ENCODE measurements at regions not wholly inside any gene's neighbourhood (a gene's known extent, or its start where the extent isn't known, plus 50 kb on each side); places are given as distances from the start of the nearest gene placed in this dataset.

DNA sequence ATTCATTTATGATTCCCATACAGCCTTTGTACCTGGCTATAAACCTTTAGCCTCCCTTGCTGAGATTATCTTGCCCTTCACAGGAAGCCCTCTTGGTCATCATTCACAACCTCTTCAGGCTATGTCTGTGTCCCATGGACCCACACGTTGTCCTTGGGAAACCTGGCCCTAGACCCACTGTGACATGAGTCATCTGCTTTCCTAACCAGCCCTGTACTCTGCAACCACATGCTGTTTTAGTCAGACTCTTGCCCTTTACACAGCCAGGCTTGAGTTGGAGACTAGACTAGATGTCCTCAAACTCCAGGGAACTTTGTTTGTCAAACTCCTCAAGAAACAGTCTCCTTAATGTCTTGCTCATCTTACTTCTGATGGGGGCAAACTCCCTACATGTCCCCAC, 229.3 kb upstream of the ZSWIM2 start (continued):
- no peak for TF ChIP-seq ZNF70 (CRISPR knock-in tag; IDR thresholded peaks at IDR 0.05)
- no peak for TF ChIP-seq ZNF565 (CRISPR knock-in tag; conservative IDR thresholded peaks at IDR 0.05; ENCODE audit: low read depth)
- no peak for TF ChIP-seq RARB (CRISPR knock-in tag; IDR thresholded peaks at IDR 0.05)
- TF ChIP-seq BACH2 (CRISPR knock-in tag; IDR thresholded peaks at IDR 0.05; ENCODE audit: borderline replicate concordance), result no peak
- no peak for TF ChIP-seq TOX (CRISPR knock-in tag; IDR thresholded peaks at IDR 0.05; ENCODE audit: borderline replicate concordance)
- no peak for TF ChIP-seq ZC3H10 (CRISPR knock-in tag; IDR thresholded peaks at IDR 0.05)
- TF ChIP-seq ZFP3 (CRISPR knock-in tag; IDR thresholded peaks at IDR 0.05), result no peak
- TF ChIP-seq TCF4 (CRISPR knock-in tag; IDR thresholded peaks at IDR 0.05; ENCODE audit: borderline replicate concordance), result no peak
- TF ChIP-seq OSR1 (CRISPR knock-in tag; IDR thresholded peaks at IDR 0.05), result no peak
- TF ChIP-seq ZFP30 (CRISPR knock-in tag; IDR thresholded peaks at IDR 0.05), result no peak

DNA sequence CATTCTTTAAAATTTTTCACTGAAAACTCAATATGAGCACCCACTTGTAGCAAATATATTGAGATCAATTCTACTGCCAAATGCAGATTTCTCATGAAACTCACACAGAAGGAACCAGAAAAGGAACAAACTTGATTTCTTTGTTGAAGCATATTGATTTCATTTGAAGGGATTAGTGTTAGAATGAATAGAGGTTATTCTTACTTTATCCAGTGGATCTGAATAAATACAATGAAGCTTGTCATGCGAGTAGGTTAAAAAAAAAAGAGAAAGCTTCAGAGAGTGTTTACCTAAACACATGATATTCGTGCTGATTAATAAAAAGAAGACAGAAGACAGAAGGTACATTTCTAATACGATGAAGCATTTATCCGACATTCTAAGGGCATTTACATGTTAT, 226.7 kb upstream of the ZSWIM2 start:
- ATAC-seq, result no peak
- TF ChIP-seq, protein P1, sequence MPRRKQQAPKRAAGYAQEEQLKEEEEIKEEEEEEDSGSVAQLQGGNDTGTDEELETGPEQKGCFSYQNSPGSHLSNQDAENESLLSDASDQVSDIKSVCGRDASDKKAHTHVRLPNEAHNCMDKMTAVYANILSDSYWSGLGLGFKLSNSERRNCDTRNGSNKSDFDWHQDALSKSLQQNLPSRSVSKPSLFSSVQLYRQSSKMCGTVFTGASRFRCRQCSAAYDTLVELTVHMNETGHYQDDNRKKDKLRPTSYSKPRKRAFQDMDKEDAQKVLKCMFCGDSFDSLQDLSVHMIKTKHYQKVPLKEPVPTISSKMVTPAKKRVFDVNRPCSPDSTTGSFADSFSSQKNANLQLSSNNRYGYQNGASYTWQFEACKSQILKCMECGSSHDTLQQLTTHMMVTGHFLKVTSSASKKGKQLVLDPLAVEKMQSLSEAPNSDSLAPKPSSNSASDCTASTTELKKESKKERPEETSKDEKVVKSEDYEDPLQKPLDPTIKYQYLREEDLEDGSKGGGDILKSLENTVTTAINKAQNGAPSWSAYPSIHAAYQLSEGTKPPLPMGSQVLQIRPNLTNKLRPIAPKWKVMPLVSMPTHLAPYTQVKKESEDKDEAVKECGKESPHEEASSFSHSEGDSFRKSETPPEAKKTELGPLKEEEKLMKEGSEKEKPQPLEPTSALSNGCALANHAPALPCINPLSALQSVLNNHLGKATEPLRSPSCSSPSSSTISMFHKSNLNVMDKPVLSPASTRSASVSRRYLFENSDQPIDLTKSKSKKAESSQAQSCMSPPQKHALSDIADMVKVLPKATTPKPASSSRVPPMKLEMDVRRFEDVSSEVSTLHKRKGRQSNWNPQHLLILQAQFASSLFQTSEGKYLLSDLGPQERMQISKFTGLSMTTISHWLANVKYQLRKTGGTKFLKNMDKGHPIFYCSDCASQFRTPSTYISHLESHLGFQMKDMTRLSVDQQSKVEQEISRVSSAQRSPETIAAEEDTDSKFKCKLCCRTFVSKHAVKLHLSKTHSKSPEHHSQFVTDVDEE (CRISPR knock-in tag; IDR thresholded peaks at IDR 0.05), result no peak
- no peak for TF ChIP-seq SNAI2 (CRISPR knock-in tag; IDR thresholded peaks at IDR 0.05)
- no peak for TF ChIP-seq ZFP3 (CRISPR knock-in tag; IDR thresholded peaks at IDR 0.05)
- TF ChIP-seq ZNF70 (CRISPR knock-in tag; IDR thresholded peaks at IDR 0.05), result no peak
- TF ChIP-seq PPARA (CRISPR knock-in tag; IDR thresholded peaks at IDR 0.05; ENCODE audit: borderline replicate concordance), result no peak
- TF ChIP-seq ISL1 (CRISPR knock-in tag; IDR thresholded peaks at IDR 0.05), result no peak
- TF ChIP-seq, protein P2, sequence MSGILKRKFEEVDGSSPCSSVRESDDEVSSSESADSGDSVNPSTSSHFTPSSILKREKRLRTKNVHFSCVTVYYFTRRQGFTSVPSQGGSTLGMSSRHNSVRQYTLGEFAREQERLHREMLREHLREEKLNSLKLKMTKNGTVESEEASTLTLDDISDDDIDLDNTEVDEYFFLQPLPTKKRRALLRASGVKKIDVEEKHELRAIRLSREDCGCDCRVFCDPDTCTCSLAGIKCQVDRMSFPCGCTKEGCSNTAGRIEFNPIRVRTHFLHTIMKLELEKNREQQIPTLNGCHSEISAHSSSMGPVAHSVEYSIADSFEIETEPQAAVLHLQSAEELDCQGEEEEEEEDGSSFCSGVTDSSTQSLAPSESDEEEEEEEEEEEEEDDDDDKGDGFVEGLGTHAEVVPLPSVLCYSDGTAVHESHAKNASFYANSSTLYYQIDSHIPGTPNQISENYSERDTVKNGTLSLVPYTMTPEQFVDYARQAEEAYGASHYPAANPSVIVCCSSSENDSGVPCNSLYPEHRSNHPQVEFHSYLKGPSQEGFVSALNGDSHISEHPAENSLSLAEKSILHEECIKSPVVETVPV (CRISPR knock-in tag; IDR thresholded peaks at IDR 0.05), result no peak
- TF ChIP-seq RARB (CRISPR knock-in tag; IDR thresholded peaks at IDR 0.05), result no peak
- TF ChIP-seq ZNF8 (CRISPR knock-in tag; IDR thresholded peaks at IDR 0.05), result no peak
- TF ChIP-seq CSDC2 (CRISPR knock-in tag; IDR thresholded peaks at IDR 0.05), result no peak
- TF ChIP-seq BACH2 (CRISPR knock-in tag; IDR thresholded peaks at IDR 0.05; ENCODE audit: borderline replicate concordance), result no peak
- no peak for TF ChIP-seq ZC3H10 (CRISPR knock-in tag; IDR thresholded peaks at IDR 0.05)
- TF ChIP-seq TCF4 (CRISPR knock-in tag; IDR thresholded peaks at IDR 0.05; ENCODE audit: borderline replicate concordance), result no peak
- TF ChIP-seq, protein P3, sequence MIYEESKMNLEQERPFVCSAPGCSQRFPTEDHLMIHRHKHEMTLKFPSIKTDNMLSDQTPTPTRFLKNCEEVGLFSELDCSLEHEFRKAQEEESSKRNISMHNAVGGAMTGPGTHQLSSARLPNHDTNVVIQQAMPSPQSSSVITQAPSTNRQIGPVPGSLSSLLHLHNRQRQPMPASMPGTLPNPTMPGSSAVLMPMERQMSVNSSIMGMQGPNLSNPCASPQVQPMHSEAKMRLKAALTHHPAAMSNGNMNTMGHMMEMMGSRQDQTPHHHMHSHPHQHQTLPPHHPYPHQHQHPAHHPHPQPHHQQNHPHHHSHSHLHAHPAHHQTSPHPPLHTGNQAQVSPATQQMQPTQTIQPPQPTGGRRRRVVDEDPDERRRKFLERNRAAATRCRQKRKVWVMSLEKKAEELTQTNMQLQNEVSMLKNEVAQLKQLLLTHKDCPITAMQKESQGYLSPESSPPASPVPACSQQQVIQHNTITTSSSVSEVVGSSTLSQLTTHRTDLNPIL (CRISPR knock-in tag; IDR thresholded peaks at IDR 0.05; ENCODE audit: low read depth), result no peak
- TF ChIP-seq ESRRG (CRISPR knock-in tag; IDR thresholded peaks at IDR 0.05), result no peak
- TF ChIP-seq ARNTL (CRISPR knock-in tag; IDR thresholded peaks at IDR 0.05; ENCODE audit: borderline replicate concordance, low read depth), result no peak
- TF ChIP-seq ZNF565 (CRISPR knock-in tag; conservative IDR thresholded peaks at IDR 0.05; ENCODE audit: low read depth), result no peak
- TF ChIP-seq, protein P4, sequence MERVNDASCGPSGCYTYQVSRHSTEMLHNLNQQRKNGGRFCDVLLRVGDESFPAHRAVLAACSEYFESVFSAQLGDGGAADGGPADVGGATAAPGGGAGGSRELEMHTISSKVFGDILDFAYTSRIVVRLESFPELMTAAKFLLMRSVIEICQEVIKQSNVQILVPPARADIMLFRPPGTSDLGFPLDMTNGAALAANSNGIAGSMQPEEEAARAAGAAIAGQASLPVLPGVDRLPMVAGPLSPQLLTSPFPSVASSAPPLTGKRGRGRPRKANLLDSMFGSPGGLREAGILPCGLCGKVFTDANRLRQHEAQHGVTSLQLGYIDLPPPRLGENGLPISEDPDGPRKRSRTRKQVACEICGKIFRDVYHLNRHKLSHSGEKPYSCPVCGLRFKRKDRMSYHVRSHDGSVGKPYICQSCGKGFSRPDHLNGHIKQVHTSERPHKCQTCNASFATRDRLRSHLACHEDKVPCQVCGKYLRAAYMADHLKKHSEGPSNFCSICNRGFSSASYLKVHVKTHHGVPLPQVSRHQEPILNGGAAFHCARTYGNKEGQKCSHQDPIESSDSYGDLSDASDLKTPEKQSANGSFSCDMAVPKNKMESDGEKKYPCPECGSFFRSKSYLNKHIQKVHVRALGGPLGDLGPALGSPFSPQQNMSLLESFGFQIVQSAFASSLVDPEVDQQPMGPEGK (CRISPR knock-in tag; IDR thresholded peaks at IDR 0.05; ENCODE audit: borderline replicate concordance), result no peak

DNA sequence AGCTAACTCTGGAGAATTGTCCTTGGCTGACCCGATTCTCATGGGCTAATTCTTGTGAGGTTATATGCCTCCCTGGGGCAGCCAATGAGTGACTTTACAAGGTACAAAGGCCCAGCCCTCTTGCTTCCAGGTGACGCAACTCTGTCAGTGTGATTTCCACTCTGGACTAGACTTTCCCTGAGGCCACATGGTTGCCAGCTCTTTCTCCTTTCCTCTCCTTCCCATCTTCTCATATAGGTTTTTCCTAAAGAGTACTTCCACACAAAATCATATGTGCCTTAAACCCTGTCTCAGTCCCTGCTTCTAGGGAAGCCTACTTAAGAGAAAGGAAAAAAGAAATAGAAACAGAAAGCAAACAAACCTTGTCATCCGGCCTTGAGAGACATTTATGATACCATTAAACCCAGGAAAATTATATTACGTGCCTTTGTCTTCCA, 226.2 kb upstream of the ZSWIM2 start:
- TF ChIP-seq, protein P5, sequence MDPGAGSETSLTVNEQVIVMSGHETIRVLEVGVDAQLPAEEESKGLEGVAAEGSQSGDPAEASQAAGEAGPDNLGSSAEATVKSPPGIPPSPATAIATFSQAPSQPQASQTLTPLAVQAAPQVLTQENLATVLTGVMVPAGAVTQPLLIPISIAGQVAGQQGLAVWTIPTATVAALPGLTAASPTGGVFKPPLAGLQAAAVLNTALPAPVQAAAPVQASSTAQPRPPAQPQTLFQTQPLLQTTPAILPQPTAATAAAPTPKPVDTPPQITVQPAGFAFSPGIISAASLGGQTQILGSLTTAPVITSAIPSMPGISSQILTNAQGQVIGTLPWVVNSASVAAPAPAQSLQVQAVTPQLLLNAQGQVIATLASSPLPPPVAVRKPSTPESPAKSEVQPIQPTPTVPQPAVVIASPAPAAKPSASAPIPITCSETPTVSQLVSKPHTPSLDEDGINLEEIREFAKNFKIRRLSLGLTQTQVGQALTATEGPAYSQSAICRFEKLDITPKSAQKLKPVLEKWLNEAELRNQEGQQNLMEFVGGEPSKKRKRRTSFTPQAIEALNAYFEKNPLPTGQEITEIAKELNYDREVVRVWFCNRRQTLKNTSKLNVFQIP (CRISPR knock-in tag; IDR thresholded peaks at IDR 0.05; ENCODE audit: borderline replicate concordance, low read depth), result no peak
- no peak for TF ChIP-seq RARB (CRISPR knock-in tag; IDR thresholded peaks at IDR 0.05)
- TF ChIP-seq PPARA (CRISPR knock-in tag; IDR thresholded peaks at IDR 0.05; ENCODE audit: borderline replicate concordance), result no peak
- TF ChIP-seq, protein P3 (CRISPR knock-in tag; IDR thresholded peaks at IDR 0.05; ENCODE audit: low read depth), result no peak
- TF ChIP-seq OSR1 (CRISPR knock-in tag; IDR thresholded peaks at IDR 0.05), result no peak
- no peak for TF ChIP-seq BACH2 (CRISPR knock-in tag; IDR thresholded peaks at IDR 0.05; ENCODE audit: borderline replicate concordance)
- TF ChIP-seq, protein P4 (CRISPR knock-in tag; IDR thresholded peaks at IDR 0.05; ENCODE audit: borderline replicate concordance), result no peak
- no peak for TF ChIP-seq GLIS3 (CRISPR knock-in tag; IDR thresholded peaks at IDR 0.05)
- no peak for ATAC-seq

Measured in SK-N-SH treated with all-trans-retinoic acid at 6 μM for 48 hours (cell line).